ENCODE measurements at regions not wholly inside any gene's neighbourhood (a gene's known extent, or its start where the extent isn't known, plus 50 kb on each side); places are given as distances from the start of the nearest gene placed in this dataset.

DNA sequence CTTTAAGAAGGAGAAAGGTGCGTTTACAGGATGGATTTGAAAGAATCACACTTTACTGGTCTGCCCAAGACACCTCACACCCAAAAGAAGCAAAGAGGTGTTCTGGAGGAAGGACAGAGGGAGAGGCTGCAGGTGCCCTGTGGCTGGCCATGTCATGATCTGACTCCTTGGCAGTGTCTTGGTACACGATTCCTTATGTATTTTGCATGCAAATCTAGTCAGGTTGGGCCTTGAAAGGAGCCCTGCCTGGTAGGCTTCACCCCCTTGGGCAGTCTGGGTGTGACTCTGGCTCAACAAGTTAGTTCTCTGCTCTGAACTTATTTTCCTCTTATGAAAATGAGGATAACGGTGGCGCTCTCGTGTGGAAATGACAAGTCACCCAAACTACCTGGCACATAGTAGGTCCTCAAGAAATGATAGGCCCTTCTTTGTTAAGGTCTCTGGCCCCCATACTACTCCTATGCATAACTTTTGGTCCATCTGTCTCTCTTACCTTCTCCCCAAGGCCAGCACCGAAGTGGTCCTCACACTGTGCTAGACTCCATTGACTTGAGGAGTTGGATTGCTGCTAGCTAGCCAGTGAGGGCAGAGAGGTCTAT, 212.5 kb downstream of the SEMA6A start:
- no peak for DNase-seq (ENCODE audit: low spot score)

GRCh38 chr5:116361171-116361967, 213.3 kb downstream of the SEMA6A start:
- DNase-seq (ENCODE audit: low spot score), result peak; percentile 75

GRCh38 chr5:116360008-116360853, 214.4 kb downstream of the SEMA6A start:
- DNase-seq (ENCODE audit: low spot score), result no peak

DNA sequence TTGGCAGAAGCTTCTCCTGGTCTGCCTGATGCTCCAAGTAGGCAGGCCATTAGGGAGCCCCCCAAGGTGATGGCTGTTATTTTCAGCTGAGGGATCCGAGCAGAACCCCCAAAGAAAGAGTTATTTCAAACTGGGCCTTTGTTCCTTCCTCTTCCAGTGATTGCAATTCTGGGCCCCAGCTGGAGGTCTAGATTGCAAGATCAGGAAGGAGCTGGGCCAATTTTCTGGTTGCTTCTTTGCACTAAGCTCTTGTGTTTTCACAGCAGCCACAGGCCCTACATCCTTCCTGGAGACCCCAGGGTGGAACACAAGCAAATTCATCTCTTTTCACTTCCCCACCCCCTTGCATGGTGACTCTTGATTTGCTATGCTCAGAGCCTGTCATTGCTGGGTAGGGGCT, 215.0 kb downstream of the SEMA6A start:
- no peak for DNase-seq (ENCODE audit: low spot score)

DNA sequence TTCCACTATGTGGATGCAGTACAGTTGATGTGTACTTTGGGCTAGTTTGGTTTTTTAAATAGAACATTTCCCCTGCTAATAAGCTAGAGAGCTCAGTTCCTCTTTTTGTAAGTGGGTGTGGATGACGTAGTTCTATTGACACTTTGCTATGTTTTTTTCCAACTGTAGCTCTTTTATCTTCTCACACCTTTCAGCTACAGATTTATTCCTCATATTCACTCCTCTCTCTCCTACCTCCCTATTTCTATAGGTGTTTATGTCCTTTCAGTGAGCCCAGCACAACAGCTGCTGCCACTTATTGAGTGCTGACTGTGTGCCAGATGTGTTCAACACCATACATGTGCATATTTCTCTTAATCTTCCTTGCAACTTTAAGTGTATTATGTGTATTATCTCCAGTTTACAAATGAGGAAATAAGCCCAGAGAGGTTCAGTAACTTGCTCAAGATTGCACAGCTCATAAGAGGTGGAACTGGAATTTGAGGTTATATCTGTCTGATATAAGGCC, 215.7 kb downstream of the SEMA6A start:
- DNase-seq (ENCODE audit: low spot score), result no peak

DNA sequence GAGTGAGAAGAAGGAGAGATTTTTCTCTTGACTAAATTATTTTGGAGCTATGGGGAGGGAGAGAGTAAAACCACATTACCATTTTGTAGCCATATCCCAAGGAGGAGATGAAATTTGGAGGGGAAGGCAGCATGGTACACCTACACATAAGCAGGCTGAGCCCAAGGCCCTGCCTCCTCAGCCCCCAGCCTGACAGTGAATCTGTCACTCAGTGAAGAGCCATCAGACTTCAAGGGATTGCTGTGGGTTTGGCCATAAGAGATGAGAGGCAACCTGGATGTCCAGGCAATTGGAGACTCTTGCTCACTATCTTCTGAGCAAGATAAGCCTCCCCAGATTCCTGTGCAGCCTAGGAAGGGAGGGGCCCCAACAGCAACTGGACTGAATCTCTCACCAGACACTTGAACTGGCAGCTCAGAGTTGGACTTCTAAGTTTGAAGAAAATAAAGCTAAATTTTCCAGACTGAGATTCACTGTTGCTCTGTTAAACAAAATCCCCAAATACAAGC, 216.6 kb downstream of the SEMA6A start:
- no peak for DNase-seq (ENCODE audit: low spot score)

DNA sequence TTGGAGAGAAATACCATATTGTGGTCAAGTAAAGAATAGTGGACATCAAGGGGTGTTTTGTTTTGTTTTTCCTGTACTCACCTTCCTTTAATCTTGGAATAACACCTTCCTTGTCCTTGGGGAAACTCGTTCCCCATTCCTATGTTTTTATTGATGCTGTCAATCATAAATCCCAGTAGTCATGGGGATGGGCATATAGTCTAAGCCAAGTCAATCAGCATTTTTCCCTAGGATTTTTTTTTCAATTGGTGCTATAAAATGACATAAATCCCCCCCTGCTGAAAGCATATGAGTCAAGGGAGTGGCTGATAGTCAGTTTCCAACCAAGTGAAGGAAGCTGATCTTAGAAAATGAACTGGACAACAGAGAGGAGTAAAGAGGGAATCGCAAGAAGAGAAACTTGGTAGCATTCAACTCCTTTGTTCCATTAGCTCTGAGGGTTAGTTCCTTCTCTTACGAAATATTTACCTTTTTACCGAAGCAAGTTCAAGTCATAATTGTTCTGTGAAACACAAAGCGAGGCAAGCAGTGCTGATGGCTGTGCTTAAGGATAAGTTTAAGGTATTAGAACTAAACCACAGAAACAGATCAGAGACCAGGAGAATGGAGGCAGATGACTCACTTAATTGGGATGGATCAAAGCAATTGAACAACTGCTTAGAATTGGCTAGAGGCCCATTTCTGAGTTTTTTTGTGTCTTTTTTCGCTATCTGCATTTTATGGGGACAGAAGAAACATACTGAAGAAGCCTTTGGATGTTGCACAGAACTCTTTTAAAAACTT, 218.6 kb downstream of the SEMA6A start:
- DNase-seq (ENCODE audit: low spot score), result no peak

DNA sequence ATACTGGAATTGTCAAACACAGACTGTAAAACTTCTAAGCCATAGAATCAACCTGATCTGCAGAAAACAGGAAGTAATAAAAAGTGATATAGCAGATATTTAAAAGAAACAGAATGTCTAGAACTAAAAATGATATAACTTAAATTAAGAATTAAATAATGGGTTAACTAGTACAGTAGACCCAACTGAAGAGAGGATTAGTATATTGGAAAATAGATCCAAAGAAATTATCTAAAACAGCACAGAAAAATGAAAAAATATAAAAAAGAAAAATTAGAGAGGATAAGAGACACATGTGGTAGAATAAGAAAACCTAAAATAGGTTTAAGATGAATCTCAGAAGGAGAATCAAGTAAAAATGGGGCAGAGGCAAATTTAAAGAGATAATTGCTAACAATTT, 219.9 kb downstream of the SEMA6A start:
- no peak for DNase-seq (ENCODE audit: low spot score)

DNA sequence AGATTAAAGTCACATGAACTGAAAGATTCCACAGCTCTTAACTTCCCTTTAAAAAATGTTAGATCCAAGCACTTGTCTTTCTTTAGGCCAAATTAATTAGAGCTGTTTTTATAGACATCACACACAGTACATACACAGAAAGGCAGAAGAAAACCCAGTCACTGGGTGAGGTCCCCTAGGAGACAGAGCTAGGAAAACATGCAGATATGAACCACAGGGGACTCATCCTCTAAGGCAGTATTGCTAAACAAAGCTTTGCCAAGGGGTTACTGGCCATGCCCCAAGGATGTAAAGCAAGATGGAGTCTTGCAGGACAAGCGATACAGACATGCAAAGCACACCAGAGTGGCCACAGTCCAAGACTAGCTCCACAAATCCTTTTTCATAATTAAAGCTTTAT, 227.0 kb downstream of the SEMA6A start:
- no peak for DNase-seq (ENCODE audit: low spot score)

DNA sequence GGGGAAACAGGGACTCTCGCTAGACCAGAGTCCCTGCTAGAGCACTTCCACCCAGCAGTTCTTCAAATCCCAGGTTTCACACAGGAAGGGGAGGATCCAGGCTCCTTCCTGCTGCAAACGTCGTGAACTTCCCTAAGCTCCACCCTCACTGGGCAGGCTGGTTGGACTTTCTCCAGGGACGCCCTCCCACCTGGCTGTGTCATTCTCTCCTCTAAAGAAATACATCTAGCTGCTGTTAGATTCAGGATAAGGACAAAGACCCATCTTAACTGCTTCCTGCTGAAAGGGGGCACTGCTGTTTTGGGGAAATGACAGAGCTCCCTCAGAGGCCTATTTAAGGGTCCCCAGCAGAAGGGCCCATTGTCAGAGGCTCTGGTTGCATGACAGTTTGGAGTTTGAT, 230.7 kb downstream of the SEMA6A start:
- no peak for DNase-seq (ENCODE audit: low spot score)
